ENCODE measurements at regions not wholly inside any gene's neighbourhood (a gene's known extent, or its start where the extent isn't known, plus 50 kb on each side); places are given as distances from the start of the nearest gene placed in this dataset.

- TF ChIP-seq CTCF (IDR thresholded peaks at IDR 0.05 in 8 of 11, conservative IDR thresholded peaks at IDR 0.05 in 3 of 11): no peak
- TF ChIP-seq POLR2A (IDR thresholded peaks at IDR 0.05): no peak
Measured at GRCh38 chrX:131915488-131915887, 107.6 kb upstream of the STK26 start.

All from spleen (tissue), 7 donors.